T-helper 1 cell treated with Interleukin-12 subunit alpha and Interleukin-12 subunit beta and Interleukin-4 antibody, amounts not matched to agents 30 μg/mL and 1 μg/mL, for 36 hours (primary cell): ENCODE measurements at regions not wholly inside any gene's neighbourhood (a gene's known extent, or its start where the extent isn't known, plus 50 kb on each side); places are given as distances from the start of the nearest gene placed in this dataset.

ENCODE experiments used
- H3K27ac Mint-ChIP-seq: one replicate; pipeline ENCODE4 v1.8.0; 2021; ENCODE audit warnings: mild to moderate bottlenecking, mixed read lengths
- H3K27me3 Mint-ChIP-seq: one replicate; pipeline ENCODE4 v1.8.0; 2021; ENCODE audit warnings: low read depth, mixed read lengths
- H3K36me3 Mint-ChIP-seq: one replicate; pipeline ENCODE4 v1.8.0; 2021; ENCODE audit warnings: low read depth, mixed read lengths
- H3K4me1 Mint-ChIP-seq: one replicate; pipeline ENCODE4 v1.8.0; 2021; ENCODE audit warnings: low read depth, mixed read lengths
- H3K4me3 Mint-ChIP-seq: one replicate; pipeline ENCODE4 v1.8.0; 2021; ENCODE audit warnings: mild to moderate bottlenecking, moderate library complexity, mixed read lengths
- H3K9me3 Mint-ChIP-seq: one replicate; pipeline ENCODE4 v1.8.0; 2021; ENCODE audit warnings: mixed read lengths

- Mint-ChIP-seq H3K27me3 (peaks cover 29% of the 10 kb centered on the region), H3K4me3 (no peak overlapping the region), H3K4me1 (no peaks in the 10 kb centered on the region), H3K27ac (no peak overlapping the region), H3K36me3 (no peaks in the 10 kb centered on the region), H3K9me3 (no peaks in the 10 kb centered on the region)
Observed at GRCh38 chr12:3362737-3363136, 128.3 kb upstream of the PRMT8 start.

- Mint-ChIP-seq H3K36me3 (no peaks in the 10 kb centered on the region), H3K4me3 (no peak overlapping the region), H3K27ac (no peak overlapping the region), H3K9me3 (no peaks in the 10 kb centered on the region), H3K27me3 (peaks cover 29% of the 10 kb centered on the region), H3K4me1 (no peaks in the 10 kb centered on the region)
Observed at GRCh38 chr12:3363608-3364007, 127.4 kb upstream of the PRMT8 start.

- Mint-ChIP-seq H3K27ac (no peak overlapping the region), H3K9me3 (no peaks in the 10 kb centered on the region), H3K4me3 (no peak overlapping the region), H3K4me1 (no peaks in the 10 kb centered on the region), H3K27me3 (peaks cover 25% of the 10 kb centered on the region), H3K36me3 (no peaks in the 10 kb centered on the region)
Observed at GRCh38 chr12:3364226-3364625, 126.8 kb upstream of the PRMT8 start.

- Mint-ChIP-seq H3K36me3 (no peaks in the 10 kb centered on the region), H3K27ac (no peak overlapping the region), H3K4me3 (no peak overlapping the region), H3K9me3 (no peaks in the 10 kb centered on the region), H3K4me1 (no peaks in the 10 kb centered on the region), H3K27me3 (peaks cover 24% of the 10 kb centered on the region)
Observed at GRCh38 chr12:3364661-3365462, 126.1 kb upstream of the PRMT8 start.

GRCh38 chr12:3365463-3366411 is 125.3 kb upstream of the PRMT8 start:
- Mint-ChIP-seq H3K4me1 (no peaks in the 10 kb centered on the region), H3K36me3 (no peaks in the 10 kb centered on the region), H3K4me3 (no peak overlapping the region), H3K27ac (no peak overlapping the region), H3K9me3 (no peaks in the 10 kb centered on the region), H3K27me3 (peaks cover 24% of the 10 kb centered on the region)

- peaks cover 28% of the 10 kb centered on the region for H3K27me3 Mint-ChIP-seq
- H3K4me1 Mint-ChIP-seq, result no peaks in the 10 kb centered on the region
- H3K36me3 Mint-ChIP-seq, result no peaks in the 10 kb centered on the region
- no peak overlapping the region for H3K4me3 Mint-ChIP-seq
- H3K9me3 Mint-ChIP-seq, result no peaks in the 10 kb centered on the region
- no peak overlapping the region for H3K27ac Mint-ChIP-seq
Observed at GRCh38 chr12:3366451-3367110, 124.4 kb upstream of the PRMT8 start.

GRCh38 chr12:3367750-3368444 is 123.1 kb upstream of the PRMT8 start:
- H3K9me3 Mint-ChIP-seq, result no peaks in the 10 kb centered on the region
- H3K27ac Mint-ChIP-seq, result no peak overlapping the region
- H3K36me3 Mint-ChIP-seq, result no peaks in the 10 kb centered on the region
- H3K4me3 Mint-ChIP-seq, result no peak overlapping the region
- no peaks in the 10 kb centered on the region for H3K4me1 Mint-ChIP-seq
- peaks cover 31% of the 10 kb centered on the region for H3K27me3 Mint-ChIP-seq

- Mint-ChIP-seq H3K9me3 (no peaks in the 10 kb centered on the region), H3K27ac (no peak overlapping the region), H3K36me3 (no peaks in the 10 kb centered on the region), H3K4me3 (no peak overlapping the region), H3K4me1 (no peaks in the 10 kb centered on the region), H3K27me3 (peaks cover 11% of the 10 kb centered on the region)
Observed at GRCh38 chr12:3371018-3371417, 120.0 kb upstream of the PRMT8 start.

GRCh38 chr12:3375326-3375725 is 115.7 kb upstream of the PRMT8 start:
- Mint-ChIP-seq H3K9me3 (peaks cover 4% of the 10 kb centered on the region), H3K27ac (no peak overlapping the region), H3K4me3 (no peak overlapping the region), H3K36me3 (no peaks in the 10 kb centered on the region), H3K27me3 (peaks cover 20% of the 10 kb centered on the region), H3K4me1 (no peaks in the 10 kb centered on the region)

GRCh38 chr12:3376779-3377455 is 114.1 kb upstream of the PRMT8 start:
- Mint-ChIP-seq H3K36me3 (no peaks in the 10 kb centered on the region), H3K9me3 (peaks cover 4% of the 10 kb centered on the region)

GRCh38 chr12:3378655-3379054 is 112.3 kb upstream of the PRMT8 start:
- Mint-ChIP-seq H3K36me3 (no peaks in the 10 kb centered on the region), H3K4me1 (no peaks in the 10 kb centered on the region), H3K4me3 (no peak overlapping the region), H3K9me3 (peaks cover 4% of the 10 kb centered on the region), H3K27ac (no peak overlapping the region), H3K27me3 (peaks cover 27% of the 10 kb centered on the region)

More at GRCh38 chr12:3376779-3377455, 114.1 kb upstream of the PRMT8 start:
- Mint-ChIP-seq H3K27ac (no peak overlapping the region), H3K4me3 (no peak overlapping the region), H3K4me1 (no peaks in the 10 kb centered on the region), H3K27me3 (peaks cover 15% of the 10 kb centered on the region)

- Mint-ChIP-seq H3K27ac (no peak overlapping the region), H3K4me3 (no peak overlapping the region), H3K4me1 (no peaks in the 10 kb centered on the region), H3K27me3 (peaks cover 32% of the 10 kb centered on the region), H3K9me3 (peaks cover 4% of the 10 kb centered on the region), H3K36me3 (no peaks in the 10 kb centered on the region)
Observed at GRCh38 chr12:3379079-3379478, 111.9 kb upstream of the PRMT8 start.

GRCh38 chr12:3380200-3381043 is 110.6 kb upstream of the PRMT8 start:
- Mint-ChIP-seq H3K4me1 (no peaks in the 10 kb centered on the region), H3K27ac (no peak overlapping the region)

More at GRCh38 chr12:3380200-3381043, 110.6 kb upstream of the PRMT8 start:
- H3K9me3 Mint-ChIP-seq, result peaks cover 4% of the 10 kb centered on the region
- no peaks in the 10 kb centered on the region for H3K36me3 Mint-ChIP-seq
- no peak overlapping the region for H3K4me3 Mint-ChIP-seq
- peaks cover 29% of the 10 kb centered on the region for H3K27me3 Mint-ChIP-seq
